ENCODE measurements at regions not wholly inside any gene's neighbourhood (a gene's known extent, or its start where the extent isn't known, plus 50 kb on each side); places are given as distances from the start of the nearest gene placed in this dataset.

- Histone ChIP-seq H3K9me3 (replicated peaks; ENCODE audit: control insufficient read depth, insufficient read depth, low read length) (no peaks in the 10 kb centered on the region), H2AFZ (ENCODE audit: control insufficient read depth, low read depth, low read length) (no peak overlapping the region), H3K27ac (ENCODE audit: control insufficient read depth, insufficient read depth) (no peak overlapping the region), H3K27me3 (replicated peaks in 1 of 2; ENCODE audit: control insufficient read depth in 2 of 2, insufficient read depth in 2 of 2, low read length in 1 of 2) (no peaks in the 10 kb centered on the region), H4K20me1 (ENCODE audit: control insufficient read depth, insufficient read depth) (no peaks in the 10 kb centered on the region), H3K4me2 (ENCODE audit: control insufficient read depth, insufficient read depth) (no peak overlapping the region), H3K9ac (ENCODE audit: control insufficient read depth, insufficient read depth, low read length) (no peak overlapping the region), H3K4me1 (ENCODE audit: control insufficient read depth, insufficient read depth, low read length) (no peaks in the 10 kb centered on the region), H3K79me2 (ENCODE audit: control insufficient read depth, insufficient read depth, low read length) (no peaks in the 10 kb centered on the region), H3K36me3 (ENCODE audit: control insufficient read depth in 2 of 2, insufficient read depth in 2 of 2, low read length in 1 of 2) (no peaks in the 10 kb centered on the region; a peak in 1 of 4 replicates), H3K4me3 (no peak overlapping the region)
- TF ChIP-seq FOXK2 (IDR thresholded peaks at IDR 0.05) (no peak), E4F1 (IDR thresholded peaks at IDR 0.05; ENCODE audit: borderline replicate concordance, partially characterized antibody) (no peak)
- in situ Hi-C loops (cut with MboI) (no loop called here), intact Hi-C loops (cut with micrococcal nuclease; ENCODE audit: unreplicated experiment) (no loop called here)
- ChIA-PET CTCF (no interaction called here), SMC1A (ENCODE audit: uncharacterized antibody, unreplicated experiment) (no interaction called here), RAD21 (ENCODE audit: unreplicated experiment) (interaction anchor here (0.6 kb wide), 1 partner anchor 54 kb away, joined by 3 read pairs; no protein-coding TSS in a partner anchor), POLR2A (interaction anchor here (0.6 kb wide), 1 partner anchor 227 kb away, joined by 3 read pairs; no protein-coding TSS in a partner anchor)
- WGBS (ENCODE audit: insufficient coverage, insufficient replicate concordance, low lambda C conversion rate, missing lambda C conversion rate): 74% methylated on average over 8 of the region's 8 CpGs
- no peak for DNase-seq (ENCODE audit: low read depth, low spot score)
- ATAC-seq: no peak
- BruUV-seq (replicated peaks): no TSS peak
- peak; percentile 44 for FAIRE-seq
Measured at GRCh38 chr7:66421830-66422475, 206.7 kb upstream of the KCTD7 start.

- Histone ChIP-seq H3K27me3 (replicated peaks in 1 of 2; ENCODE audit: control insufficient read depth in 2 of 2, insufficient read depth in 2 of 2, low read length in 1 of 2) (no peaks in the 10 kb centered on the region), H3K79me2 (ENCODE audit: control insufficient read depth, insufficient read depth, low read length) (no peaks in the 10 kb centered on the region), H3K4me2 (ENCODE audit: control insufficient read depth, insufficient read depth) (no peak overlapping the region), H3K9me3 (replicated peaks; ENCODE audit: control insufficient read depth, insufficient read depth, low read length) (no peaks in the 10 kb centered on the region), H4K20me1 (ENCODE audit: control insufficient read depth, insufficient read depth) (no peaks in the 10 kb centered on the region), H3K4me1 (ENCODE audit: control insufficient read depth, insufficient read depth, low read length) (no peaks in the 10 kb centered on the region), H2AFZ (ENCODE audit: control insufficient read depth, low read depth, low read length) (no peak overlapping the region), H3K36me3 (ENCODE audit: control insufficient read depth in 2 of 2, insufficient read depth in 2 of 2, low read length in 1 of 2) (peaks cover 0 to 1% of the 10 kb centered on the region in 2 experiments; a peak in 3 of 4 replicates), H3K4me3 (no peak overlapping the region), H3K9ac (ENCODE audit: control insufficient read depth, insufficient read depth, low read length) (no peak overlapping the region), H3K27ac (ENCODE audit: control insufficient read depth, insufficient read depth) (no peak overlapping the region)
- ChIA-PET POLR2A (no interaction called here), CTCF (no interaction called here), RAD21 (ENCODE audit: unreplicated experiment) (no interaction called here), SMC1A (ENCODE audit: uncharacterized antibody, unreplicated experiment) (no interaction called here)
- no peak for ATAC-seq
- 94% methylated on average over 7 of the region's 7 CpGs for WGBS (ENCODE audit: insufficient coverage, insufficient replicate concordance, low lambda C conversion rate, missing lambda C conversion rate)
- TF ChIP-seq SMAD5 (IDR thresholded peaks at IDR 0.05; ENCODE audit: low read depth) (no peak), STAT3 (IDR thresholded peaks at IDR 0.05; ENCODE audit: low read depth, low read length) (no peak), ZBTB40 (IDR thresholded peaks at IDR 0.05; ENCODE audit: borderline replicate concordance) (no peak)
- DNase-seq (ENCODE audit: low read depth, low spot score): no peak
- BruUV-seq (replicated peaks): no TSS peak
- FAIRE-seq: no peak
- in situ Hi-C loops (cut with MboI) (no loop called here), intact Hi-C loops (cut with micrococcal nuclease; ENCODE audit: unreplicated experiment) (no loop called here)
Measured at GRCh38 chr7:66423729-66424128, 205.0 kb upstream of the KCTD7 start.

Data from GM12878 (cell line).